ENCODE measurements at regions not wholly inside any gene's neighbourhood (a gene's known extent, or its start where the extent isn't known, plus 50 kb on each side); places are given as distances from the start of the nearest gene placed in this dataset.

DNA sequence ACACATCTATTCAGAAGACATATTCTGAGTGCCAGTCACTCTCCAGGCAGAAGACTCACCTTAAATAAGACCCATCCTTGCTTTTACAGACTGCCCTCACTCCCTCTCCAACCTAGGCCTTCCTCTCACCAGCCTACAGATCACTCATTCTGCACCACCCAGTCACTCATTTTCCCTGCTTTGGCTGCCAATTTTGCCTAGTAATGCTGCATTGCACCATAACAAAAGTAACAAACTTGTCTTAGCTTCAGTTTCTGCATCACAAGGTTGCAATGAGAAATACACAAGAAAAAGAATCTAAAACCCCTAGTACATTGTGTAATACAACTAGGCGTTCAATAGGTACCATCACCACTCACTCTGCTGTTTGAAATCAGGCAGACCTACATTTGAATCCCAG lies 292.4 kb downstream of the PLPP3 start:
- intact Hi-C loops (cut with DNase I; ENCODE audit: low total_unique reads), result no loop called here
- H3K27me3 ChIP-seq, result no peaks in the 10 kb centered on the region

DNA sequence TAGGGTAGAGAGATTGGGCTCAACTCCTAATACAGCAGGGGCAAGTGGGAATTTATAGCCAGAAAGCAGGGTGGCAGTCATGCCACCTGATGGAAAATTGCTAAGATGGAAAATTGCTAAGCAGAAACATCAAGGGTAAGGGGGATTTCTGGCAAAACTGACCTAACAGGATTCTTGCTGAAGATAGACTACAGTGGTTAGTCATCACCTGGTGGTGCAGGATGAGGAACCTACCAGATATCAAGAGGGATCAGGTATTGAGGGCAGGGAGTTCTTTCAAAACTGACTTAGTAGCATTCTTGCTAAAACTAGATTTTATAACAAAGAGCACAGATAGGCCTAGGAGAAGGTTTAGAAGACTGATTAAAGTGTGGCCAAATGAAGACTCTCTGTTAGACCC lies 292.9 kb downstream of the PLPP3 start:
- H3K27ac ChIP-seq, result no peak overlapping the region

More for the DNA sequence above, 292.4 kb downstream of the PLPP3 start:
- H3K4me1 ChIP-seq, result peaks cover 5% of the 10 kb centered on the region
- H3K4me3 ChIP-seq, result no peak overlapping the region
- WGBS, 2 donors, result 79 to 83% methylated on average over 1 of the region's 1 CpG
- no peak overlapping the region for H3K27ac ChIP-seq
- DNase-seq, result no peak
- no peaks in the 10 kb centered on the region for H3K36me3 ChIP-seq (ENCODE audit: low read depth, missing control alignments)
- H3K9me3 ChIP-seq, result no peaks in the 10 kb centered on the region
- no peak for TF ChIP-seq POLR2A (IDR thresholded peaks at IDR 0.05)
- TF ChIP-seq, protein P1, sequence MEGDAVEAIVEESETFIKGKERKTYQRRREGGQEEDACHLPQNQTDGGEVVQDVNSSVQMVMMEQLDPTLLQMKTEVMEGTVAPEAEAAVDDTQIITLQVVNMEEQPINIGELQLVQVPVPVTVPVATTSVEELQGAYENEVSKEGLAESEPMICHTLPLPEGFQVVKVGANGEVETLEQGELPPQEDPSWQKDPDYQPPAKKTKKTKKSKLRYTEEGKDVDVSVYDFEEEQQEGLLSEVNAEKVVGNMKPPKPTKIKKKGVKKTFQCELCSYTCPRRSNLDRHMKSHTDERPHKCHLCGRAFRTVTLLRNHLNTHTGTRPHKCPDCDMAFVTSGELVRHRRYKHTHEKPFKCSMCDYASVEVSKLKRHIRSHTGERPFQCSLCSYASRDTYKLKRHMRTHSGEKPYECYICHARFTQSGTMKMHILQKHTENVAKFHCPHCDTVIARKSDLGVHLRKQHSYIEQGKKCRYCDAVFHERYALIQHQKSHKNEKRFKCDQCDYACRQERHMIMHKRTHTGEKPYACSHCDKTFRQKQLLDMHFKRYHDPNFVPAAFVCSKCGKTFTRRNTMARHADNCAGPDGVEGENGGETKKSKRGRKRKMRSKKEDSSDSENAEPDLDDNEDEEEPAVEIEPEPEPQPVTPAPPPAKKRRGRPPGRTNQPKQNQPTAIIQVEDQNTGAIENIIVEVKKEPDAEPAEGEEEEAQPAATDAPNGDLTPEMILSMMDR (IDR thresholded peaks at IDR 0.05), result no peak

DNA sequence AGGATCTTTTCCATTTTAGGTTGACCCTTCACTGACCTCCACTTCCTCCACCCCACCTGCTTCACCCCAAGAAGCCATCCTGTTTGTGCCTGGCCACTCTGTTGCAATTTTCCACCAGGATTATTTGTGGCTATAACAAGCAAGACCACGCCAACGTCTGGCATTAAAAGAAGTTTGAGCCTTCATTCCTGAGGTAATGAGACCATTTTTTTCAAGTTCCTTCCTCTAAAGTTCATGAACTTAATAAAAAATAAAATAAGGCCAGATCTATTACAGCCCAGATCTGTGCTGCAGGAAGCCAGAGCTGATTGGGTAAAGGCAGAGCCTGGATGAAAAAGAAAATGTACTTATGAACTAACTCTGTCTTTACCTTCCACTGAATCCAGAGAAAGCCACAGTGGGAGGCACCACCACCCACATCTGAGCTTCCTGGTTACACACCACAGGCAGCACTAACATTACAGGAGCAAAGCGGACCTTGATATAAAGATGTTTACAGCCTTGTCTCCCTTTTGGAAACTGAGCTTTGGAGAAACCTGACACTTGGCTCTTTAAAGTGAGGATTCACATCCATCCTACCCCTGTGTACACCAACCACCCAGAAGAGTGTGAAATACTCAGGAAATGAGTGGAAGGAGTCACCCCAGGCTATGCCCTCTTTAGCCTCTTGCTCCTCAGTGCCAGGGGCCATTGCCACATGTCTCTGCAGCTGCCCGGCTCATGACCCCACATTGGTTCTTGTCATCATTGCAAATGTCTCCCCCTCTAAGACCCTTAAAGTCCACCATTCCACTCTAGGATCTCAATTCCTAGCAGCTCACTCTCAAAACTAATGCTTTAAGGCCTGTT lies 293.6 kb downstream of the PLPP3 start:
- Histone ChIP-seq H3K27me3 (no peaks in the 10 kb centered on the region), H3K27ac (no peak overlapping the region), H3K36me3 (ENCODE audit: low read depth, missing control alignments) (no peaks in the 10 kb centered on the region), H3K4me1 (no peaks in the 10 kb centered on the region), H3K9me3 (no peaks in the 10 kb centered on the region), H3K4me3 (no peak overlapping the region)
- 74 to 78% methylated on average over 4 of the region's 4 CpGs for WGBS, 2 donors
- TF ChIP-seq, protein P1 (IDR thresholded peaks at IDR 0.05), result no peak
- no peak for TF ChIP-seq POLR2A (IDR thresholded peaks at IDR 0.05)
- DNase-seq, result no peak
- intact Hi-C loops (cut with DNase I; ENCODE audit: low total_unique reads), result no loop called here

More for the DNA sequence above, 292.9 kb downstream of the PLPP3 start:
- H3K9me3 ChIP-seq, result no peaks in the 10 kb centered on the region
- no peaks in the 10 kb centered on the region for H3K36me3 ChIP-seq (ENCODE audit: low read depth, missing control alignments)
- DNase-seq, result no peak
- H3K27me3 ChIP-seq, result no peaks in the 10 kb centered on the region
- intact Hi-C loops (cut with DNase I; ENCODE audit: low total_unique reads), result no loop called here
- TF ChIP-seq, protein P1 (IDR thresholded peaks at IDR 0.05), result no peak
- TF ChIP-seq POLR2A (IDR thresholded peaks at IDR 0.05), result no peak
- H3K4me3 ChIP-seq, result no peak overlapping the region
- H3K4me1 ChIP-seq, result peaks cover 5% of the 10 kb centered on the region

DNA sequence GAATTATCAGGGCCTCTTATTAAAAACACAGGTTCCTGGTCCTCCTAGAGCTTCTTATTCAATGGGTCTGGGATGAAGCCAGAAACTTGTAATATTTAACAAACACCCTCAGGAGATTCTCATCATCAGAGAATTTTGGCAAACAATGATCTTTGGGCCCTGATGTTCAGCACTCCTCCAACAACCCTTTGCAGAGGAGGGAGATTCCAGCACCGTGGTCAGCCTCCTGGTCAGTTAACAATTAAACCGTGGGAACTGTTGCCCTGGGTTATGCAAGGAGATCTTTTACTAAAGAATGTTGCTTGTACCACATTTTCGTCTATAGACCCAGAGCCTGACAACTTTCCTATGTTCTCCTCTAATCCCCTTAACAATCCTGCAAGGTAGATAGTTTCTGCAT lies 294.4 kb downstream of the PLPP3 start:
- intact Hi-C loops (cut with DNase I; ENCODE audit: low total_unique reads), result no loop called here
- no peaks in the 10 kb centered on the region for H3K4me1 ChIP-seq
- WGBS, 2 donors, result 50 to 56% methylated on average over 3 of the region's 3 CpGs
- no peaks in the 10 kb centered on the region for H3K9me3 ChIP-seq
- no peaks in the 10 kb centered on the region for H3K27me3 ChIP-seq
- H3K27ac ChIP-seq, result no peak overlapping the region
- TF ChIP-seq, protein P1 (IDR thresholded peaks at IDR 0.05), result no peak
- TF ChIP-seq POLR2A (IDR thresholded peaks at IDR 0.05), result no peak
- DNase-seq, result no peak
- no peaks in the 10 kb centered on the region for H3K36me3 ChIP-seq (ENCODE audit: low read depth, missing control alignments)
- H3K4me3 ChIP-seq, result no peak overlapping the region

DNA sequence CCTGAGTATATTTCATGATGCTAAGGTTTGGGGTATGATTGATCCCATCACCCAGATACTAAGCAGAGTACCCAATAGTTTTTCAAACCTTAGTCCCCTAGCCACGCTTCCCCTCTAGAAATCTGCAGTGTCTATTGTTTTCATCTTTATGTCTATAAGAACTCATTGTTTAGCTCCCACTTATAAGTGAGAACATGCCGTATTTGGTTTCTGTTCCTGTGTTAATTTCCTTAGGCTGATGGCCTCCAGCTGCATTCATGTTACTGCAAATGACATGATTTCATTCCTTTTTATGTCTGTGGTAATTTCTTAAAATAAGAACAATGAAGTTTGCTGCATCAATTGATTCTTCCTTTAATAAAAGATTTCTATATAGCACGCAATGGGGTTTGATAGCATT lies 301.3 kb downstream of the PLPP3 start:
- WGBS, 2 donors, result 70 to 71% methylated on average over 3 of the region's 3 CpGs
- Histone ChIP-seq H3K9me3 (no peaks in the 10 kb centered on the region), H3K36me3 (ENCODE audit: low read depth, missing control alignments) (no peaks in the 10 kb centered on the region), H3K27me3 (no peaks in the 10 kb centered on the region), H3K4me1 (no peaks in the 10 kb centered on the region), H3K4me3 (no peak overlapping the region), H3K27ac (no peak overlapping the region)
- TF ChIP-seq, protein P1 (IDR thresholded peaks at IDR 0.05), result no peak
- TF ChIP-seq POLR2A (IDR thresholded peaks at IDR 0.05), result no peak
- intact Hi-C loops (cut with DNase I; ENCODE audit: low total_unique reads), result no loop called here
- DNase-seq, result no peak

All from testis (tissue), 2 donors.